ENCODE measurements at regions not wholly inside any gene's neighbourhood (a gene's known extent, or its start where the extent isn't known, plus 50 kb on each side); places are given as distances from the start of the nearest gene placed in this dataset.

- Histone ChIP-seq H3K27ac (ENCODE audit: low read length) (no peak overlapping the region), H3K9ac (ENCODE audit: low read length) (no peak overlapping the region), H3K9me3 (ENCODE audit: low read length) (no peaks in the 10 kb centered on the region), H3K27me3 (ENCODE audit: insufficient read depth, low read depth, low read length) (no peaks in the 10 kb centered on the region), H2AFZ (ENCODE audit: low read depth, low read length) (no peak overlapping the region), H3K79me2 (replicated peaks; ENCODE audit: insufficient read depth, low read length) (no peaks in the 10 kb centered on the region), H4K20me1 (ENCODE audit: insufficient read depth) (no peaks in the 10 kb centered on the region), H3K36me3 (ENCODE audit: insufficient read depth, low read length) (no peaks in the 10 kb centered on the region), H3F3A (ENCODE audit: insufficient read depth, low read length, poor library complexity, severe bottlenecking) (no peaks in the 10 kb centered on the region), H3K9me2 (ENCODE audit: insufficient read depth, low read length) (no peaks in the 10 kb centered on the region), H3K4me3 (ENCODE audit: low read length) (no peak overlapping the region), H3K4me2 (ENCODE audit: low read length) (no peak overlapping the region)
- TF ChIP-seq RAD21 (conservative IDR thresholded peaks at IDR 0.05) = no peak
- TF ChIP-seq EZH2 (IDR thresholded peaks at IDR 0.05; ENCODE audit: borderline replicate concordance, insufficient read depth, low read length, poor library complexity, severe bottlenecking) = no peak
- TF ChIP-seq MXI1 (conservative IDR thresholded peaks at IDR 0.05; ENCODE audit: poor library complexity, severe bottlenecking) = no peak
- no peak for TF ChIP-seq REST (IDR thresholded peaks at IDR 0.05; ENCODE audit: borderline replicate concordance)
- no peak for TF ChIP-seq TAF1 (IDR thresholded peaks at IDR 0.05; ENCODE audit: low read depth)
- TF ChIP-seq EP300 (conservative IDR thresholded peaks at IDR 0.05; ENCODE audit: poor library complexity, severe bottlenecking) = no peak
- TF ChIP-seq POLR2AphosphoS5 (IDR thresholded peaks at IDR 0.05) = no peak
- TF ChIP-seq CTCF (IDR thresholded peaks at IDR 0.05; ENCODE audit: poor library complexity, severe bottlenecking) = no peak
- TF ChIP-seq SMC3 (conservative IDR thresholded peaks at IDR 0.05; ENCODE audit: poor library complexity) = no peak
These were observed 515.1 kb upstream of the PLXNA2 start for GRCh38 chr1:208759255-208759654.

GRCh38 chr1:208763971-208764370 lies 519.8 kb upstream of the PLXNA2 start:
- Histone ChIP-seq H3F3A (ENCODE audit: insufficient read depth, low read length, poor library complexity, severe bottlenecking) (no peaks in the 10 kb centered on the region), H4K20me1 (ENCODE audit: insufficient read depth) (no peaks in the 10 kb centered on the region), H3K4me3 (ENCODE audit: low read length) (no peak overlapping the region), H3K36me3 (ENCODE audit: insufficient read depth, low read length) (no peaks in the 10 kb centered on the region), H3K27ac (ENCODE audit: low read length) (no peak overlapping the region), H3K79me2 (replicated peaks; ENCODE audit: insufficient read depth, low read length) (no peaks in the 10 kb centered on the region), H3K27me3 (ENCODE audit: insufficient read depth, low read depth, low read length) (no peaks in the 10 kb centered on the region), H2AFZ (ENCODE audit: low read depth, low read length) (no peak overlapping the region), H3K9me3 (ENCODE audit: low read length) (no peaks in the 10 kb centered on the region), H3K9me2 (ENCODE audit: insufficient read depth, low read length) (no peaks in the 10 kb centered on the region), H3K4me2 (ENCODE audit: low read length) (no peak overlapping the region), H3K9ac (ENCODE audit: low read length) (no peak overlapping the region)
- TF ChIP-seq EP300 (conservative IDR thresholded peaks at IDR 0.05; ENCODE audit: poor library complexity, severe bottlenecking) = no peak
- no peak for TF ChIP-seq SMC3 (conservative IDR thresholded peaks at IDR 0.05; ENCODE audit: poor library complexity)
- no peak for TF ChIP-seq EZH2 (IDR thresholded peaks at IDR 0.05; ENCODE audit: borderline replicate concordance, insufficient read depth, low read length, poor library complexity, severe bottlenecking)
- TF ChIP-seq RAD21 (conservative IDR thresholded peaks at IDR 0.05) = no peak
- no peak for TF ChIP-seq CTCF (IDR thresholded peaks at IDR 0.05; ENCODE audit: poor library complexity, severe bottlenecking)
- TF ChIP-seq REST (IDR thresholded peaks at IDR 0.05; ENCODE audit: borderline replicate concordance) = no peak
- no peak for TF ChIP-seq TAF1 (IDR thresholded peaks at IDR 0.05; ENCODE audit: low read depth)
- no peak for TF ChIP-seq POLR2AphosphoS5 (IDR thresholded peaks at IDR 0.05)
- no peak for TF ChIP-seq MXI1 (conservative IDR thresholded peaks at IDR 0.05; ENCODE audit: poor library complexity, severe bottlenecking)
